Ascending aorta (tissue), 2 donors: ENCODE measurements at regions not wholly inside any gene's neighbourhood (a gene's known extent, or its start where the extent isn't known, plus 50 kb on each side); places are given as distances from the start of the nearest gene placed in this dataset.

Source experiments
- DNase-seq, 2 donors: peaks; one replicate each; pipeline ENCODE4 v3.0.0-alpha.2; 2019; ENCODE audit warnings: low spot score in 2 of 2
- H3K27ac ChIP-seq, 2 donors: fragments of 200-600 bp; sonication (generic); one replicate each; pipeline ENCODE4 v1.5.1; 2016 to 2017; ENCODE audit warnings: mild to moderate bottlenecking in 1 of 2
- H3K27me3 ChIP-seq: fragments of 200-600 bp; sonication (generic); one replicate; pipeline ENCODE4 v1.5.1; 2017
- H3K36me3 ChIP-seq, 2 donors: fragments of 200-600 bp; sonication (generic); one replicate each; pipeline ENCODE4 v1.5.1; 2016
- H3K4me1 ChIP-seq, 2 donors: fragments of 200-600 bp; sonication (generic); one replicate each; pipeline ENCODE4 v1.5.1; 2016 to 2017; ENCODE audit warnings: mild to moderate bottlenecking in 1 of 2
- H3K4me3 ChIP-seq, 2 donors: fragments of 200-600 bp; sonication (generic); one replicate each; pipeline ENCODE4 v1.5.1; 2016 to 2017; ENCODE audit warnings: mild to moderate bottlenecking in 1 of 2
- H3K9me3 ChIP-seq, 2 donors: fragments of 200-600 bp; sonication (generic); one replicate each; pipeline ENCODE4 v1.5.1; 2016
- CTCF ChIP-seq, 3 experiments: fragments of 200-600 bp in 2 of 3; fragments of 450-650 bp in 1 of 3; sonication (generic) in 2 of 3; IDR thresholded peaks; one replicate each; pipeline ENCODE4 v1.5.1; 2016 to 2019; ENCODE audit warnings: antibody characterized with exemption in 3 of 3, mild to moderate bottlenecking in 1 of 3, moderate library complexity in 1 of 3
- intact Hi-C: fragments of 100-400 bp; cut with DNase I; formaldehyde crosslinking; loops from one replicate; pipeline ENCODE4 v1.15.1; 2023

- no peaks in the 10 kb centered on the region for H3K4me1 ChIP-seq
- no peak for DNase-seq
- H3K4me3 ChIP-seq: no peak overlapping the region
- intact Hi-C loops: no loop called here
- no peak for TF ChIP-seq CTCF (IDR thresholded peaks at IDR 0.05)
- H3K36me3 ChIP-seq: no peaks in the 10 kb centered on the region
- no peak overlapping the region for H3K27ac ChIP-seq
- no peaks in the 10 kb centered on the region for H3K27me3 ChIP-seq
- no peaks in the 10 kb centered on the region for H3K9me3 ChIP-seq
These were observed 141.8 kb downstream of the C7orf25 start for GRCh38 chr7:42770114-42770513.

GRCh38 chr7:42768045-42768444 is 143.8 kb downstream of the C7orf25 start:
- intact Hi-C loops: no loop called here
- H3K36me3 ChIP-seq: no peaks in the 10 kb centered on the region
- no peak overlapping the region for H3K4me3 ChIP-seq
- no peak for DNase-seq
- H3K9me3 ChIP-seq: no peaks in the 10 kb centered on the region
- no peak overlapping the region for H3K27ac ChIP-seq
- H3K27me3 ChIP-seq: no peaks in the 10 kb centered on the region
- H3K4me1 ChIP-seq: no peaks in the 10 kb centered on the region
- no peak for TF ChIP-seq CTCF (IDR thresholded peaks at IDR 0.05)

- Histone ChIP-seq H3K9me3 (no peaks in the 10 kb centered on the region), H3K36me3 (no peaks in the 10 kb centered on the region), H3K27ac (no peak overlapping the region), H3K4me1 (no peaks in the 10 kb centered on the region), H3K4me3 (no peak overlapping the region), H3K27me3 (no peaks in the 10 kb centered on the region)
- intact Hi-C loops: no loop called here
- TF ChIP-seq CTCF (IDR thresholded peaks at IDR 0.05): no peak
- no peak for DNase-seq
These were observed 145.0 kb downstream of the C7orf25 start for GRCh38 chr7:42766782-42767423.

GRCh38 chr7:42765931-42766330 is 145.9 kb downstream of the C7orf25 start:
- intact Hi-C loops: no loop called here
- no peak for DNase-seq
- Histone ChIP-seq H3K4me1 (no peaks in the 10 kb centered on the region), H3K4me3 (no peak overlapping the region), H3K27me3 (no peaks in the 10 kb centered on the region), H3K36me3 (no peaks in the 10 kb centered on the region), H3K27ac (no peak overlapping the region), H3K9me3 (no peaks in the 10 kb centered on the region)
- no peak for TF ChIP-seq CTCF (IDR thresholded peaks at IDR 0.05)

- DNase-seq: no peak
- no peaks in the 10 kb centered on the region for H3K36me3 ChIP-seq
- H3K4me3 ChIP-seq: no peak overlapping the region
- H3K4me1 ChIP-seq: no peaks in the 10 kb centered on the region
- H3K27me3 ChIP-seq: no peaks in the 10 kb centered on the region
- no peaks in the 10 kb centered on the region for H3K9me3 ChIP-seq
- H3K27ac ChIP-seq: no peak overlapping the region
- TF ChIP-seq CTCF (IDR thresholded peaks at IDR 0.05): no peak
- intact Hi-C loops: no loop called here
These were observed 148.7 kb downstream of the C7orf25 start for GRCh38 chr7:42763137-42763551.

- no peaks in the 10 kb centered on the region for H3K4me1 ChIP-seq
These were observed 150.4 kb downstream of the C7orf25 start for GRCh38 chr7:42761486-42761885.

More at GRCh38 chr7:42761486-42761885, 150.4 kb downstream of the C7orf25 start:
- intact Hi-C loops: no loop called here
- Histone ChIP-seq H3K36me3 (no peaks in the 10 kb centered on the region), H3K27me3 (no peaks in the 10 kb centered on the region), H3K27ac (no peak overlapping the region), H3K4me3 (no peak overlapping the region), H3K9me3 (no peaks in the 10 kb centered on the region)
- no peak for DNase-seq
- no peak for TF ChIP-seq CTCF (IDR thresholded peaks at IDR 0.05)
